UCSD-AML1 (cell line): ENCODE measurements at regions not wholly inside any gene's neighbourhood (a gene's known extent, or its start where the extent isn't known, plus 50 kb on each side); places are given as distances from the start of the nearest gene placed in this dataset.
"Not testable (repeated sequence)": the region's sequence is repeated elsewhere in the genome, so short reads cannot be mapped to it uniquely, and the experiment has no call there.

Experiments
- DNase-seq: peaks from one replicate; lab custom pipeline; 2025; ENCODE audit not compliant: unreplicated experiment; lab: John Stamatoyannopoulos, UW

GRCh38 chr17:43345515-43345914 is 53.3 kb upstream of the ARL4D start:
- DNase-seq, result not testable (repeated sequence)

- no peak for DNase-seq
These were observed 54.1 kb upstream of the ARL4D start for GRCh38 chr17:43344685-43345084.

DNA sequence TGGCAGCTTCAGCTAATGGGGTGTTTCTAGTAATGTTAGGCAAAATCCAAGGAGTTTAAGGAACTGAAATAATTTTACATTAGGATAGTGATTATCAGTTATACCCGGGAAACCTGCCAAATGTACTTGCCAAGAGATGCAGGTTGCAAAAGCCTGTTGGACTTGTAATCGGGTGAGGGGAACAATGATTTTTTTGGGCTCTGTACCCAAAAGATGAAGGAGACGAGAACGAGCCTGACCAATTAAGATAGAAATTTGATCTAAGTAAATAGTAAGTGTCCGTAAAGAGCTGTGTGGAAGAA is 56.3 kb upstream of the ARL4D start:
- no peak for DNase-seq

- DNase-seq, result no peak
These were observed 56.8 kb upstream of the ARL4D start for GRCh38 chr17:43341715-43342588.

GRCh38 chr17:43338886-43339516 is 59.8 kb upstream of the ARL4D start:
- DNase-seq, result peak; percentile 53

DNA sequence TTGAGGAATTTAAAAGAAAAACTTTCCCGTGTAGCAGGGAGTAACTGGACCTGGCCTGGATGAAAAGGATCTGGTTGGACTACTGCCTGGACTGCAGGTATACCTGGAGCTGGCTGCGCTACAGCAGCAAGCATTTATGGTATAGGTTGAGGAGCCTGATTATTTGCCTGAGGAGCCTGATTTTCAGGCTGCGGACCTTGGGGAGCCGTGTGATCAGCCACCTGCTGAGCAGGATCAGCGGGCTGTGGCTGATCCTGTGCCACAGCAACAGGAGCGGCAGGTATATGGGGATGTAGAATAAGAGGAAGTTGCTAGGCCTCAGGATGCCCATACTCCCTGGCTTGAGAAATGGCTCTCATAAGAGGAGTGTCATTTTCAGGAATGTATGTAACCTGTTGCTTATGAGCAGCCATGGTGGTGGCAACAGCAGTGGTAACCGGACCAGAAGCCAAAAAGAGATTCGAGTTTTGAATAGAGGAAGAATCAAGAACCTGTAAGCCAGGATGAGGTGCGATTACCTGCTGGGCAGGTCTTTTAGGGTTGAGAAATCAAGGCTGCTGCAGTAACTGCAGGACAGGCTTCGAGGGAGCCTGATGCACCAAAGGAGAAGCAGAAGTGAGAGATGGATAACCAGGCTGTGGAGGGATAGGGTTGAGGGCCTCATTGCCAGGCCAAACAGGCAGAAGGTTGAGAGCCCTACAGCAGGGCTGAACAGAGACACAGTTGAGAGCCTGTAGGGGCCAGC is 60.9 kb upstream of the ARL4D start:
- DNase-seq, result no peak

DNA sequence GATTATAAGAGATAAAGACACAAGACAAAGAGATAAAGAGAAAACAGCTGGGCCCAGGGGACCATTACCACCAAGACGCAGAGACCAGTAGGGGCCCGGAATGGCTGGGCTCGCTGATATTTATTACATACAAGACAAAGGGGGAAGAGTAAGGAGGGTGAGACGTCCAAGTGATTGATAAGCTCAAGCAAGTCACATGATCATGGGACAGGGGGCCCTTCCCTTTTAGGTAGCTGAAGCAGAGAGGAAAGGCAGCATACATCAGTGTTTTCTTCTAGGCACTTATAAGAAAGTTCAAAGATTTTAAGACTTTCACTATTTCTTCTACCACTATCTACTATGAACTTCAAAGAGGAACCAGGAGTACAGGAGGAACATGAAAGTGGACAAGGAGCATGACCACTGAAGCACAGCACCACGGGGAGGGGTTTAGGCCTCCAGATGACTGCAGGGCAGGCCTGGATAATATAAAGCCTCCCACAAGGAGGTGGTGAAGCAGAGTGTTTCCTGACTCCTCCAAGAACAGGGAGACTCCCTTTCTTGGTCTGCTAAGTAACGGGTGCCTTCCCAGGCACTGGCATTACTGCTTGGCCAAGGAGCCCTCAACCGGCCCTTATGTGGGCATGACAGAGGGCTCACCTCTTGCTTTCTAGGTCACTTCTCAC is 63.9 kb upstream of the ARL4D start:
- DNase-seq, result no peak

GRCh38 chr17:43333433-43333943 is 65.3 kb upstream of the ARL4D start:
- no peak for DNase-seq

DNA sequence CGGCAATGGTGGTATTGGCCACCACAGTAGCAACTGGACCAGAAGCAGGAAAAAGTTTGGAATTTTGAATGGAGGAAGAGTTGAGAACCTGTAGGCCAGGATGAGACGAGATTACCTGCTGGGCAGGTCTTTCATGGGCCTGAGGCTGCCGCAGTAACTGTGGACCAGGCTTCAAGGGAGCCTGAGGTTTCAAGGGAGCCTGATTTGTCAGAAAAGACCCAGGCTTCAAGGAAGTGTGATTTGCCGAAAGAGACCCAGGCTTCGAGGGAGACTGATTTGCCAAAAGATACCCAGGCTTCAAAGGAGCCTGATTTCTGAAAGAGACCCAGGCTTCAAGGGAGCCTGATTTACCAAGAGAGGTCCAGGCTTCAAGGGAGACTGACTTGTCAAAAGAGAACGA is 66.6 kb upstream of the ARL4D start:
- DNase-seq, result no peak

GRCh38 chr17:43330876-43331639 is 67.7 kb upstream of the ARL4D start:
- no peak for DNase-seq

DNA sequence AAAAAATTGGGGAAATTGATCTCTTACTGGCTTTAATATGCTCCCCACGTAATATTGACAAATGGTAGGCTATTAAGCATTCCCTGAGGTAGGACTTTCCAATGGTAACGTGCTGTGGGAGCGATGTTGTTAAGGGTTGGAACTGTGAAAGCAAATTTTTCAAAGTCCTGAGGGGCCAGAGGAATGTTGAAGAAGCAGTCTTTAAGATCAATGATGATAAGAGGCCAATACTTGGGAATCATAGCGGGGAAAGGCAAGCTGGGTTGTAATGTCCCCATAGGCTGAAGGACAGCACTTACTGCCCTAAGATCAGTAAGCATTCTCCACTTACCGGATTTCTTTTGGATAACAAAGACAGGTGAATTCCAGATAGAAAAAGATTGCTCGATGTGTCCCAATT is 69.6 kb upstream of the ARL4D start:
- no peak for DNase-seq

GRCh38 chr17:43328650-43329049 is 70.1 kb upstream of the ARL4D start:
- DNase-seq, result no peak

DNA sequence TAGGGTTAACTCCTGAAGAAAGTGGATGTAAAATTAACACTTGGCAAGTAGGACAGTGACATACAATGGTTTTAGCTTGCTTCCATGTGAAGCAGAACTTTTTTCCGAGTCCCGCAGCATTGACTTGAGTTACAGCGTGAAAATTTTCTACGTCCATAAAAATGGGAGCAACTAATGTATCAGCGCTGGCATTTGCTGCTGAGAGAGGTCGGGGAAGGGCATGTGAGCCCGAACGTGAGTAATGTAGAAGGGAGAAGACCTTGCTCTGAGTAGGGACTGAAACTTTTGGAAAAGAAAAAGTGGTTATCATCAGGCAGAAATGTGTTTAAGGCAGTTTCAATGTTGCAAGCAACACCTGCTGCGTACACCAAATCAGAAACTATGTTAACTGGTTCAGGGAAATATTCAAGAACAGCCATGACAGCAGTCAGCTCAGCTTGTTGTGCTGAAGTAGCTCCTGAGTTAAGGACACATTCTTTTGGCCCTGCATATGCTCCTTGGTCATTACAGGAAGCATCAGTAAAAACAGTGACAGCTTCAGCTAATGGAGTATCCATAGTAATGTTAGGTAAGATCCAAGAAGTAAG is 70.9 kb upstream of the ARL4D start:
- no peak for DNase-seq

- no peak for DNase-seq
These were observed 71.4 kb upstream of the ARL4D start for GRCh38 chr17:43327421-43327820.

- no peak for DNase-seq
These were observed 72.1 kb upstream of the ARL4D start for GRCh38 chr17:43326490-43327275.

DNA sequence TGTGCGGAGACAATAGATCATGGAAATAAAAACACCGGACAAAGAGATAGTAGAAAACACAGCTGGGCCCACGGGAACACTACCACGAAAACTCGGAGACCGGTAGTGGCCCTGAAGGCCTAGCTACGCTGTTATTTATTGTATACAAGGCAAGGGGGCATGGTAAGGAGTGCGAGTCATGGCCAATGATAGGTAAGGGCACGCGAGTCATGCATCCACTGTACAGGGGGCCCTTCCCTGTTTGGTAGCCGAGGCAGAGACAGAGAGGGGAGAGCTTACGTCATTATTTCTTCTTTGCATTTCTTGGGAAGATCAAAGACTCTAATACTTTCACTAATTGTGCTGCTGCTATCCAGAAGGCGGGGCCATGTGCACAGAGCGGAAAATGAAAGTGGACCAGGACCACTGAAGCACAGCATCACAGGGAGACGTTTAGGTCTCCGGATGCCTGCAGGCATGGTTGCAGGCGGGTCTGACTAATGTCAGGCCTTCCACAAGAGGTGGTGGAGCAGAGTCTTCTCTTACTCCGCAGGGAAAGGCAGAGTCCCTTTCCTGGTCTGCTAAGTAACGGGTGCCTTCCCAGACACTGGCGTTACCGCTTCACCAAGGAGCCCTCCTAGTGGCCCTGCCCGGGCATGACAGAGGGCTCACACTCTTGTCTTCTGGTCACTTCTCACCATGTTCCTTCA is 74.4 kb upstream of the ARL4D start:
- DNase-seq, result no peak

DNA sequence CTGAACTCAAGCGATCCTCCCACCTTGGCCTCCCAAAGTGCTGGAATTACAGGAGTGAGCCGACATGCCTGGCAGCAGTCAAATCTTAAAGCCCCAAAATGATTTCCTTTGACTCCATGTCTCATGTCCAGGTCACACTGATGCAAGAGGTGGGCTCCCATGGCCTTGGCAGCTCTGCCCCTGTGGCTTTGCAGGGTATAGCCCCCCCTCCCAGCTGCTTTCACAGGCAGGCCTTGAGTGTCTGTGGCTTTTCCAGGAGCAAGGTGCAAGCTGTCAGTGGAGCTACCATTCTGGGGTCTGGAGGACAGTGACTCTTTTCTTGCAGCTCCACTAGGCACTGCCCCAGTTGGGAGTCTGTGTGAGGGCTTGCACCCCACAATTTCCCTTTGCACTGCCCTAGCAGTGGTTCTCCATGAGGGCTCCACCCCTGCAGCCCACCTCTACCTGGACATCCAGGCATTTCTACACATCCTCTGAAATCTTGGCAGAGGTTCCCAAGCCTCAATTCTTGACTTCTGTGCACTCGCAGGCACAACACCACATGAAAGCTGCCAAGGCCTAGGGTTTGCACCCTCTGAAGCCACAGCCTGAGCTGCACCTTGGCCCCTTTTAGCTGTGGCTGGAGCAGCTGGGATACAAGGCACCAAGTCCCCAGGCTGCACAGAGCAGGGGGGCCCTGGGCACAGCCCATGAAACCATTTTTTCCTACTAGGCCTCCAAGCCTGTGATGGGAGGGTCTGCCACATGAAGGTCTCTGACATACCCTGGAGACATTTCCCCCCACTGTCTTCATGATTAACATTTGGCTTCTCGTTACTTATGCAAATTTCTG is 79.3 kb upstream of the ARL4D start:
- DNase-seq, result no peak

DNA sequence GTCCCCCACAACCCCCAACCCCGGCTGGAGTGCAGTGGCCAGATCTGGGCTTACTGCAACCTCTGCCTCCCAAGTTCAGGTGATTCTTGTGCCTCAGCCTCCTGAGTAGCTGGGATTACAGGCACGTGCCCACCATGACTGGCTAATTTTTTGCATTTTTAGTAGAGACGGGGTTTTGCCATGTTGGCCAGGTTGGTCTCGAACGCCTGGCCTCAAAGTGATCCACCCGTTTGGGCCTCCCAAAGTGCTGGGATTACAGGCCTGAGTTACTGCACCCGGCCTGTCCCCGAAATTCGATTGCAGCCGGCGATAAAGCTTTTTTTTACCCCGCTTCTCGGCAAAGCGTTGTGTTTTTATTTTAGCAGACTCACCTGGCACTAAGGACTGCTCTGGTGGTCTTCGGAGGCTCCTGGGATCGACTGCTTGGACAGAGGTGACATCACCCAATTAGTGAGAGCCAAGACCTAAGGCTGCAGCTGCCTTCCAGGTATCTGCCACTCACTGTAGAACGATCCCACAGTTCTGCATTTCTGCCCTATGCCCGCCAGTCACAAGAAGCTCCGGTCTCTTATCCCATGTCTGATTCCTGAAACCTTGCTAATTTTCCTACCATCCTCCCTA is 82.2 kb upstream of the ARL4D start:
- DNase-seq, result no peak
